ENCODE measurements at regions not wholly inside any gene's neighbourhood (a gene's known extent, or its start where the extent isn't known, plus 50 kb on each side); places are given as distances from the start of the nearest gene placed in this dataset.
A peak's percentile ranks its signal among the peaks of the same experiment; 100 is the strongest.

DNA sequence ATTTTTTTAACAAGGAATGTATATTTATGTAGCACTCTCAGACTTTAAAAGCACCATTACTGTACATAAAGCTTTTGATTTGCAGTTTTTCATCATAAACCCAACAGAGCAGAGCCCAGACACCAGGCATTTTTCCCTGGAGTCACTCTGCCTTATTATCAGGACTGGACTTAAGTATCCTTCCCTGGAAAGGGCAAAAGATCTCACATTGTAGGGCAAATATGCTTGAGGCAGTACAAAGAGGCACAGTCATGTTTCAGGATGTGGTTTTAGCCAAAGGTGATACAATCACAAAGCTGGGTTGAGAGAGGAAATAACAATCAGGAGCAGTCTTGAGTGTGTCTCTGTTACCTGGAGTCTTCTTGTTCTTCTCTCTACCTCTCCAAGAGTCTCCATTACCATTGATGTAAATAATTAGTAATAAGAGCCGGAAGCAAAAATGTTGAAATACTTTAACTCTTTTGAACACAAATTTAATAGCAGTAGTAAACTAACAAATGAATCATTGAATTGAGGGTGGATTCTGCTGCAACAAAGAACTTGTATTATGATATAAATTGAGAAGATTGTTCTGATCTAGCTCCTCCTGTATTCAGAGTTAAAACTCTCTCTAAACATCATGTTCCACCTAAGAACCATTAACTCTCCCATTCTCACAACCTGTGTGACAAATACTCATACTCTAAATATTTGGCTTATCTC is 160.5 kb downstream of the LTN1 start:
- TF ChIP-seq, protein P1, sequence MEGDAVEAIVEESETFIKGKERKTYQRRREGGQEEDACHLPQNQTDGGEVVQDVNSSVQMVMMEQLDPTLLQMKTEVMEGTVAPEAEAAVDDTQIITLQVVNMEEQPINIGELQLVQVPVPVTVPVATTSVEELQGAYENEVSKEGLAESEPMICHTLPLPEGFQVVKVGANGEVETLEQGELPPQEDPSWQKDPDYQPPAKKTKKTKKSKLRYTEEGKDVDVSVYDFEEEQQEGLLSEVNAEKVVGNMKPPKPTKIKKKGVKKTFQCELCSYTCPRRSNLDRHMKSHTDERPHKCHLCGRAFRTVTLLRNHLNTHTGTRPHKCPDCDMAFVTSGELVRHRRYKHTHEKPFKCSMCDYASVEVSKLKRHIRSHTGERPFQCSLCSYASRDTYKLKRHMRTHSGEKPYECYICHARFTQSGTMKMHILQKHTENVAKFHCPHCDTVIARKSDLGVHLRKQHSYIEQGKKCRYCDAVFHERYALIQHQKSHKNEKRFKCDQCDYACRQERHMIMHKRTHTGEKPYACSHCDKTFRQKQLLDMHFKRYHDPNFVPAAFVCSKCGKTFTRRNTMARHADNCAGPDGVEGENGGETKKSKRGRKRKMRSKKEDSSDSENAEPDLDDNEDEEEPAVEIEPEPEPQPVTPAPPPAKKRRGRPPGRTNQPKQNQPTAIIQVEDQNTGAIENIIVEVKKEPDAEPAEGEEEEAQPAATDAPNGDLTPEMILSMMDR (IDR thresholded peaks at IDR 0.05; ENCODE audit: extremely low read depth, low read depth, low read length) = no peak
- no peaks in the 10 kb centered on the region for H3K4me1 ChIP-seq (ENCODE audit: insufficient read depth, low read length)
- peaks cover 3% of the 10 kb centered on the region for H3K27me3 ChIP-seq (ENCODE audit: insufficient read depth, low read length)
- no peaks in the 10 kb centered on the region for H3K9me3 ChIP-seq (ENCODE audit: low read depth, low read length)
- no peaks in the 10 kb centered on the region for H4K20me1 ChIP-seq (ENCODE audit: insufficient read depth, low read length)
- DNase-seq (ENCODE audit: insufficient read length, low spot score, missing footprints) = peak; percentile 9
- no peak overlapping the region for H3K27ac ChIP-seq (ENCODE audit: low read depth, low read length)
- H3K4me2 ChIP-seq (ENCODE audit: insufficient read depth, low read length) = no peak overlapping the region
- no peaks in the 10 kb centered on the region for H3K79me2 ChIP-seq (ENCODE audit: insufficient read depth, low read length)
- no peak overlapping the region for H2AFZ ChIP-seq (ENCODE audit: low read length)
- H3K36me3 ChIP-seq (ENCODE audit: insufficient read depth, low read length) = no peaks in the 10 kb centered on the region
- H3K4me3 ChIP-seq (ENCODE audit: insufficient read depth, low read length) = no peak overlapping the region

DNA sequence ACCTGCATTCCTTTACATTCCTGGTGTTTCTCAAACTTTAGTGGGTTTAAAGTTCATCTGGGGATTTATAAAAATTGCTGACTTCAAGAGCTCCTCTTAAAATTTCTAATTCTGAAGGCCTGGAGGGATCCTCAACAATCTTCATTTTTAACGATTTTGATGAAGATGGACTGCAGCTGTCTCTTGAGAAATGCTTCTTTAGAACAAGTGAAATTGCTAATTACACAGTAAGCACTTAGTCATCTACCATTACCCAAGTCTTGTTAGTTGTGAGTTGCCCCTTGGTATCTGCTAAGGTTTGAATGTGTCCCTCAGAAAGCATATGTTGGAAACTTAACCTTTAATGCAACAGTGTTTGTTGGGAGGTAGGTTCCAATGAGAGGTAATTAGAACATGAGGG is 163.7 kb downstream of the LTN1 start:
- H2AFZ ChIP-seq (ENCODE audit: low read length) = no peak overlapping the region
- no peaks in the 10 kb centered on the region for H4K20me1 ChIP-seq (ENCODE audit: insufficient read depth, low read length)
- H3K36me3 ChIP-seq (ENCODE audit: insufficient read depth, low read length) = no peaks in the 10 kb centered on the region
- H3K27ac ChIP-seq (ENCODE audit: low read depth, low read length) = no peak overlapping the region
- TF ChIP-seq, protein P1 (IDR thresholded peaks at IDR 0.05; ENCODE audit: extremely low read depth, low read depth, low read length) = no peak
- DNase-seq (ENCODE audit: insufficient read length, low spot score, missing footprints) = no peak
- H3K79me2 ChIP-seq (ENCODE audit: insufficient read depth, low read length) = no peaks in the 10 kb centered on the region
- H3K4me1 ChIP-seq (ENCODE audit: insufficient read depth, low read length) = no peaks in the 10 kb centered on the region
- H3K27me3 ChIP-seq (ENCODE audit: insufficient read depth, low read length) = peaks cover 3% of the 10 kb centered on the region
- H3K4me3 ChIP-seq (ENCODE audit: insufficient read depth, low read length) = no peak overlapping the region
- no peak overlapping the region for H3K4me2 ChIP-seq (ENCODE audit: insufficient read depth, low read length)
- no peaks in the 10 kb centered on the region for H3K9me3 ChIP-seq (ENCODE audit: low read depth, low read length)

DNA sequence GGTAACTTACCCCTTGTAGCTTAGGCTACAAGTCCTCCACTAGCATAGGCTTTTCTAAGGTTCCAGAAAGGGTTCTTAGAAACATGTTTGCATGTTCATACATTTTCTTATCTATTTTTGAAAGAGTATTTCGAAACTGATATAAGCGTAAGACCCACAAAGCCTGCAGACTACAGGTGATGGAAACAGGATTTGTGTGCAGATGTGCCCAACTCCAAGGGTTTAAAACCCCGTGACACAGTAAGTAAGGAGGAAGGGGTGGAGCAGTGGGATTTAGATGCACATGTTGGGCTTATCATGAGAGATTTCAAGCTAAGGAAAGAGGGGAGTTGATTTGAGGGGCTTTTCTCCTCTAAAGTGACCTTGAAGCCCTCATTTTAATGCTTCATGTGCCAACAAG is 164.7 kb downstream of the LTN1 start:
- Histone ChIP-seq H3K27me3 (ENCODE audit: insufficient read depth, low read length) (peaks cover 3% of the 10 kb centered on the region), H3K9me3 (ENCODE audit: low read depth, low read length) (no peaks in the 10 kb centered on the region), H2AFZ (ENCODE audit: low read length) (no peak overlapping the region), H3K36me3 (ENCODE audit: insufficient read depth, low read length) (no peaks in the 10 kb centered on the region), H3K4me1 (ENCODE audit: insufficient read depth, low read length) (peaks cover 5% of the 10 kb centered on the region), H4K20me1 (ENCODE audit: insufficient read depth, low read length) (no peaks in the 10 kb centered on the region), H3K79me2 (ENCODE audit: insufficient read depth, low read length) (no peaks in the 10 kb centered on the region), H3K27ac (ENCODE audit: low read depth, low read length) (no peak overlapping the region), H3K4me3 (ENCODE audit: insufficient read depth, low read length) (no peak overlapping the region), H3K4me2 (ENCODE audit: insufficient read depth, low read length) (no peak overlapping the region)
- no peak for DNase-seq (ENCODE audit: insufficient read length, low spot score, missing footprints)
- TF ChIP-seq, protein P1 (IDR thresholded peaks at IDR 0.05; ENCODE audit: extremely low read depth, low read depth, low read length) = no peak

DNA sequence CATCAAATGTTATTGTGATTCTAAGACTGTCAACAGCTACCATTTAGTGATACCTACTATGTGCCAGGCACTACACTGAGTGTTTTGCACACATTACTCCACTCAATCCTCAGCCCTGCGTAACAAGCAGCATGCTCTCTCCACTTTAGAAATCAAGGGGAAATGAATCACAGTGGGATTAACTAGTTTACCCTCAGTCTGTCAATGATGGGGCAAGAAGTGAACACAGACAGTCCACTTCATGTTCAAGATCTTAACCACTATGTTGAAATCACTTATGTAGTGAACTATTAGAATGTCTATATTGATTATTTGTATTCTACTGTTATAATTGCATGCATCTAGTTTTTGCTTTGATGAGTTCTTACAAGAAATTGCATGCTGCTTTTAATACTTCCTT is 165.3 kb downstream of the LTN1 start:
- Histone ChIP-seq H3K4me1 (ENCODE audit: insufficient read depth, low read length) (peaks cover 11% of the 10 kb centered on the region), H3K4me2 (ENCODE audit: insufficient read depth, low read length) (no peak overlapping the region), H3K9me3 (ENCODE audit: low read depth, low read length) (no peaks in the 10 kb centered on the region), H3K79me2 (ENCODE audit: insufficient read depth, low read length) (no peaks in the 10 kb centered on the region), H3K36me3 (ENCODE audit: insufficient read depth, low read length) (no peaks in the 10 kb centered on the region), H3K27me3 (ENCODE audit: insufficient read depth, low read length) (peaks cover 3% of the 10 kb centered on the region), H2AFZ (ENCODE audit: low read length) (no peak overlapping the region), H3K4me3 (ENCODE audit: insufficient read depth, low read length) (no peak overlapping the region), H3K27ac (ENCODE audit: low read depth, low read length) (no peak overlapping the region), H4K20me1 (ENCODE audit: insufficient read depth, low read length) (no peaks in the 10 kb centered on the region)
- TF ChIP-seq, protein P1 (IDR thresholded peaks at IDR 0.05; ENCODE audit: extremely low read depth, low read depth, low read length) = no peak
- no peak for DNase-seq (ENCODE audit: insufficient read length, low spot score, missing footprints)

All from osteoblast (primary cell).